ENCODE measurements at regions not wholly inside any gene's neighbourhood (a gene's known extent, or its start where the extent isn't known, plus 50 kb on each side); places are given as distances from the start of the nearest gene placed in this dataset.

DNA sequence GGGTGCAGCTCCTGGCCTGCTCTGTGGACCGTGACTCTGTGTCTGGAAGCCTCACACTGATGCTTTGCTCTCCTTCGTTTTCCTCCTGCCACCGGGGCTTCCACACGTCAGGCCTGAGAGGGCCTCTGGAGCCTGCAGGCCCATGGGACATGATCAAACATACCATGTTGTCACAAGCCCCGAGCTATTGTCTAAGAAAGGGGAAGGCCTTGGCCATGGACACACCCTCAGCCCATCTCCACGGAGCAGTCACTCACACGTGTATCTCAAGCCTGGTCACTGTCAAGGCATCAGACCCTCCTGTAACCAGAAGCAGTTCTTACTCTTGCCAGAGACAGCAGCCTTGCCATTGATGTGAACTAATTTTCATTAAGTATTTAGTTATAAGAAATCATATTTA, 814.1 kb upstream of the SALL3 start:
- no peak overlapping the region for H3K27ac ChIP-seq (ENCODE audit: low read length)
- H3F3A ChIP-seq (ENCODE audit: insufficient read depth, low read length, poor library complexity, severe bottlenecking) = no peaks in the 10 kb centered on the region
- H3K27me3 ChIP-seq (ENCODE audit: insufficient read depth, low read depth, low read length) = no peaks in the 10 kb centered on the region
- no peaks in the 10 kb centered on the region for H3K9me2 ChIP-seq (ENCODE audit: insufficient read depth, low read length)
- no peak overlapping the region for H2AFZ ChIP-seq (ENCODE audit: low read depth, low read length)
- TF ChIP-seq SMC3 (conservative IDR thresholded peaks at IDR 0.05; ENCODE audit: poor library complexity) = no peak
- TF ChIP-seq POLR2AphosphoS5 (IDR thresholded peaks at IDR 0.05) = no peak
- no peak for TF ChIP-seq REST (IDR thresholded peaks at IDR 0.05; ENCODE audit: borderline replicate concordance)
- no peak for TF ChIP-seq MXI1 (conservative IDR thresholded peaks at IDR 0.05; ENCODE audit: poor library complexity, severe bottlenecking)
- no peak for TF ChIP-seq EZH2 (IDR thresholded peaks at IDR 0.05; ENCODE audit: borderline replicate concordance, insufficient read depth, low read length, poor library complexity, severe bottlenecking)
- no peak for TF ChIP-seq CTCF (IDR thresholded peaks at IDR 0.05; ENCODE audit: poor library complexity, severe bottlenecking)
- no peak for TF ChIP-seq TAF1 (IDR thresholded peaks at IDR 0.05; ENCODE audit: low read depth)
- no peak for TF ChIP-seq EP300 (conservative IDR thresholded peaks at IDR 0.05; ENCODE audit: poor library complexity, severe bottlenecking)
- no peak for TF ChIP-seq RAD21 (conservative IDR thresholded peaks at IDR 0.05)
- H3K36me3 ChIP-seq (ENCODE audit: insufficient read depth, low read length) = no peaks in the 10 kb centered on the region
- no peaks in the 10 kb centered on the region for H3K9me3 ChIP-seq (ENCODE audit: low read length)
- no peak overlapping the region for H3K4me3 ChIP-seq (ENCODE audit: low read length)
- H3K9ac ChIP-seq (ENCODE audit: low read length) = no peak overlapping the region
- no peaks in the 10 kb centered on the region for H4K20me1 ChIP-seq (ENCODE audit: insufficient read depth)
- H3K4me2 ChIP-seq (ENCODE audit: low read length) = no peak overlapping the region
- H3K79me2 ChIP-seq (replicated peaks; ENCODE audit: insufficient read depth, low read length) = no peaks in the 10 kb centered on the region

DNA sequence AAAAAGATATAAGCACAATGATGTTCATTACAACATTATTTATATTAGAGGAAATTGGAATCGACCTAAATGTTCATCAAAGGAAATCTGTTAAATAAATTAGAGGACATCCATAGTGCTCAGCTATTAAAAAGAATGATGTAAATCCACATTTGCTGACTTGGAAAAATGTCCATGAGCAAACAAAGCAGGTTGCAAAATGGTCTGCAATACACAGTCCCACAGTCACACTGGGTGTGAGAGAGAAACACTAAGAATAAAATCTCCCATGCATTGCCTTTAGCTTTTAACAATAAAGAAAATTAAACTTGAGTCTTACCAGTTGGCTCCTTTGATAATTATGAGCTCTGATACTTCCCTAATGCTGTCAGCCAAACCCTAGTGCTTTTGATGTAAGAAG, 811.1 kb upstream of the SALL3 start:
- TF ChIP-seq RAD21 (conservative IDR thresholded peaks at IDR 0.05) (no peak), EP300 (conservative IDR thresholded peaks at IDR 0.05; ENCODE audit: poor library complexity, severe bottlenecking) (no peak), TAF1 (IDR thresholded peaks at IDR 0.05; ENCODE audit: low read depth) (no peak), EZH2 (IDR thresholded peaks at IDR 0.05; ENCODE audit: borderline replicate concordance, insufficient read depth, low read length, poor library complexity, severe bottlenecking) (no peak), CTCF (IDR thresholded peaks at IDR 0.05; ENCODE audit: poor library complexity, severe bottlenecking) (no peak), MXI1 (conservative IDR thresholded peaks at IDR 0.05; ENCODE audit: poor library complexity, severe bottlenecking) (no peak), SMC3 (conservative IDR thresholded peaks at IDR 0.05; ENCODE audit: poor library complexity) (no peak), REST (IDR thresholded peaks at IDR 0.05; ENCODE audit: borderline replicate concordance) (no peak), POLR2AphosphoS5 (IDR thresholded peaks at IDR 0.05) (no peak)
- Histone ChIP-seq H3K9me3 (ENCODE audit: low read length) (no peaks in the 10 kb centered on the region), H4K20me1 (ENCODE audit: insufficient read depth) (no peaks in the 10 kb centered on the region)

More for the DNA sequence above, 811.1 kb upstream of the SALL3 start:
- no peak overlapping the region for H3K4me2 ChIP-seq (ENCODE audit: low read length)
- H3K79me2 ChIP-seq (replicated peaks; ENCODE audit: insufficient read depth, low read length) = no peaks in the 10 kb centered on the region
- H3K9me2 ChIP-seq (ENCODE audit: insufficient read depth, low read length) = no peaks in the 10 kb centered on the region
- H3K9ac ChIP-seq (ENCODE audit: low read length) = no peak overlapping the region
- H3K4me3 ChIP-seq (ENCODE audit: low read length) = no peak overlapping the region
- H3K36me3 ChIP-seq (ENCODE audit: insufficient read depth, low read length) = no peaks in the 10 kb centered on the region
- no peaks in the 10 kb centered on the region for H3K27me3 ChIP-seq (ENCODE audit: insufficient read depth, low read depth, low read length)
- no peak overlapping the region for H2AFZ ChIP-seq (ENCODE audit: low read depth, low read length)
- H3K27ac ChIP-seq (ENCODE audit: low read length) = no peak overlapping the region
- H3F3A ChIP-seq (ENCODE audit: insufficient read depth, low read length, poor library complexity, severe bottlenecking) = no peaks in the 10 kb centered on the region
